ENCODE measurements at regions not wholly inside any gene's neighbourhood (a gene's known extent, or its start where the extent isn't known, plus 50 kb on each side); places are given as distances from the start of the nearest gene placed in this dataset.
"Not testable (repeated sequence)": the region's sequence is repeated elsewhere in the genome, so short reads cannot be mapped to it uniquely, and the experiment has no call there.

GRCh38 chr20:26167499-26167898 is 470.8 kb upstream of the ZNF337 start:
- ChIA-PET POLR2A (ENCODE audit: low non-redundant PET) (no interaction called here), CTCF (no interaction called here)
- no peak for TF ChIP-seq CTCF (conservative IDR thresholded peaks at IDR 0.05; ENCODE audit: low read depth)
- H3K27ac ChIP-seq = no peak overlapping the region
- no peak for DNase-seq (ENCODE audit: low spot score)

- no peak for TF ChIP-seq CTCF (conservative IDR thresholded peaks at IDR 0.05; ENCODE audit: low read depth)
- ChIA-PET CTCF (no interaction called here), POLR2A (ENCODE audit: low non-redundant PET) (no interaction called here)
- DNase-seq (ENCODE audit: low spot score) = peak; percentile 47
- H3K27ac ChIP-seq = no peak overlapping the region
Observed at GRCh38 chr20:26163890-26164289, 467.2 kb upstream of the ZNF337 start.

- DNase-seq (ENCODE audit: low spot score); H3K27ac ChIP-seq; POLR2A ChIA-PET (ENCODE audit: low non-redundant PET): not testable (repeated sequence)
- CTCF ChIA-PET = interaction anchor here (0.8 kb wide), 1 partner anchor 183 kb away, joined by 7 read pairs; no protein-coding TSS in a partner anchor
Observed at GRCh38 chr20:26163151-26163550, 466.5 kb upstream of the ZNF337 start.

GRCh38 chr20:26161741-26162140 is 465.1 kb upstream of the ZNF337 start:
- POLR2A ChIA-PET (ENCODE audit: low non-redundant PET); H3K27ac ChIP-seq; CTCF ChIA-PET; DNase-seq (ENCODE audit: low spot score): not testable (repeated sequence)

GRCh38 chr20:26160916-26161315 is 464.3 kb upstream of the ZNF337 start:
- CTCF ChIA-PET; DNase-seq (ENCODE audit: low spot score); POLR2A ChIA-PET (ENCODE audit: low non-redundant PET); H3K27ac ChIP-seq: not testable (repeated sequence)

- DNase-seq (ENCODE audit: low spot score) = no peak
- POLR2A ChIA-PET (ENCODE audit: low non-redundant PET) = no interaction called here
Observed at GRCh38 chr20:26154224-26154623, 457.6 kb upstream of the ZNF337 start.

GRCh38 chr20:26135325-26136110 is 438.9 kb upstream of the ZNF337 start:
- no peak for TF ChIP-seq CTCF (conservative IDR thresholded peaks at IDR 0.05; ENCODE audit: low read depth)
- ChIA-PET POLR2A (ENCODE audit: low non-redundant PET) (no interaction called here), CTCF (no interaction called here)
- H3K27ac ChIP-seq = no peak overlapping the region
- no peak for DNase-seq (ENCODE audit: low spot score)

More at GRCh38 chr20:26154224-26154623, 457.6 kb upstream of the ZNF337 start:
- no peak for TF ChIP-seq CTCF (conservative IDR thresholded peaks at IDR 0.05; ENCODE audit: low read depth)
- CTCF ChIA-PET = no interaction called here
- H3K27ac ChIP-seq = no peak overlapping the region

GRCh38 chr20:26134606-26135005 is 438.0 kb upstream of the ZNF337 start:
- no peak overlapping the region for H3K27ac ChIP-seq
- ChIA-PET POLR2A (ENCODE audit: low non-redundant PET) (no interaction called here), CTCF (no interaction called here)
- no peak for DNase-seq (ENCODE audit: low spot score)
- no peak for TF ChIP-seq CTCF (conservative IDR thresholded peaks at IDR 0.05; ENCODE audit: low read depth)

GRCh38 chr20:26133794-26134193 is 437.1 kb upstream of the ZNF337 start:
- CTCF ChIA-PET; H3K27ac ChIP-seq; DNase-seq (ENCODE audit: low spot score); POLR2A ChIA-PET (ENCODE audit: low non-redundant PET): not testable (repeated sequence)

GRCh38 chr20:26120920-26121319 is 424.3 kb upstream of the ZNF337 start:
- CTCF ChIA-PET; POLR2A ChIA-PET (ENCODE audit: low non-redundant PET); H3K27ac ChIP-seq; DNase-seq (ENCODE audit: low spot score): not testable (repeated sequence)

- H3K27ac ChIP-seq; CTCF ChIA-PET; DNase-seq (ENCODE audit: low spot score); POLR2A ChIA-PET (ENCODE audit: low non-redundant PET): not testable (repeated sequence)
Observed at GRCh38 chr20:26094498-26094897, 397.8 kb upstream of the ZNF337 start.

- POLR2A ChIA-PET (ENCODE audit: low non-redundant PET); H3K27ac ChIP-seq; DNase-seq (ENCODE audit: low spot score); CTCF ChIA-PET: not testable (repeated sequence)
Observed at GRCh38 chr20:26091921-26092320, 395.3 kb upstream of the ZNF337 start.

Measured in RWPE1 (cell line).